Panc1 (cell line): ENCODE measurements at regions not wholly inside any gene's neighbourhood (a gene's known extent, or its start where the extent isn't known, plus 50 kb on each side); places are given as distances from the start of the nearest gene placed in this dataset.
A peak's percentile ranks its signal among the peaks of the same experiment; 100 is the strongest.

Experiments
- ATAC-seq: fragments of 200-7000 bp; cut with Tn5 transposase; 2 replicates; pipeline ENCODE4 v1.9.1; 2020; ENCODE audit warnings: mild to moderate bottlenecking, moderate library complexity
- BruUV-seq: library from RNA; stranded (reverse); fragments of 400-500 nt; replicated peaks from 2 replicates; lab custom pipeline; 2021; lab: Mats Ljungman, UMichigan
- CTCF ChIA-PET: fragments of 300-600 bp; sonication (Branson Sonifier 250); formaldehyde crosslinking; loops from one replicate; lab custom pipeline; 2022; ENCODE audit warnings: antibody characterized with exemption; lab: Charles Lee
- POLR2A ChIA-PET: fragments of 300-600 bp; sonication (Branson Sonifier 250); formaldehyde crosslinking; loops from one replicate; lab custom pipeline; 2022; ENCODE audit warnings: antibody characterized with exemption; lab: Charles Lee
- DNase-seq: peaks from one replicate; pipeline ENCODE4 v3.0.0-alpha.2; 2010; ENCODE audit warnings: low read depth, low spot score
- H3K27ac ChIP-seq: 2 replicates; pipeline ENCODE4 v1.5.1; 2011; ENCODE audit warnings: mild to moderate bottlenecking, low read length, inconsistent platforms
- H3K27me3 ChIP-seq: fragments of 200-500 bp; sonication (Bioruptor generic); 2 replicates; pipeline ENCODE4 v1.6.0; 2014; ENCODE audit warnings: low read length, inconsistent platforms; ENCODE audit not compliant: control insufficient read depth, insufficient read depth
- H3K36me3 ChIP-seq: fragments of 200-500 bp; sonication (Bioruptor generic); 2 replicates; pipeline ENCODE4 v1.5.1; 2014; ENCODE audit warnings: inconsistent platforms, mild to moderate bottlenecking, low read length, moderate library complexity; ENCODE audit not compliant: control insufficient read depth, insufficient read depth
- H3K4me1 ChIP-seq: 2 replicates; pipeline ENCODE4 v1.5.1; 2011; ENCODE audit warnings: inconsistent platforms, mild to moderate bottlenecking, low read length, moderate library complexity; ENCODE audit not compliant: control insufficient read depth, insufficient read depth
- H3K4me3 ChIP-seq, 2 experiments: 2 replicates each; pipeline ENCODE4 v1.5.1; 2011 to 2012; ENCODE audit warnings: low read depth in 2 of 2, low read length in 2 of 2, mild to moderate bottlenecking in 2 of 2, inconsistent platforms in 1 of 2, moderate library complexity in 1 of 2
- H3K9me3 ChIP-seq: fragments of 200-500 bp; sonication (Bioruptor generic); 2 replicates; pipeline ENCODE4 v1.5.1; 2014; ENCODE audit warnings: low read depth, mild to moderate bottlenecking, inconsistent platforms, low read length, moderate library complexity; ENCODE audit not compliant: control insufficient read depth, insufficient read depth
- POLR2AphosphoS5 ChIP-seq: IDR thresholded peaks from 2 replicates; pipeline ENCODE4 v1.6.1; 2012; ENCODE audit warnings: mild to moderate bottlenecking, low read depth, low read length, moderate library complexity
- SIN3A ChIP-seq: IDR thresholded peaks from 2 replicates; pipeline ENCODE4 v1.6.1; 2012; ENCODE audit warnings: low read depth, mild to moderate bottlenecking, low read length, moderate library complexity, borderline replicate concordance; ENCODE audit not compliant: insufficient read depth
- TCF7L2 ChIP-seq: IDR thresholded peaks from 2 replicates; pipeline ENCODE4 v1.6.1; 2011; ENCODE audit warnings: mild to moderate bottlenecking, low read depth, low read length, inconsistent platforms
- in situ Hi-C: cut with HindIII; loops from 2 replicates; pipeline ENCODE4 v1.10.0; 2016; ENCODE audit warnings: low sequenced_read_pairs, low pct_unique_long_range_greater_than_20kb
- intact Hi-C: fragments of 100-400 bp; cut with micrococcal nuclease; formaldehyde crosslinking; loops from one replicate; pipeline ENCODE4 v1.10.0; 2022; ENCODE audit not compliant: unreplicated experiment
- TF ChIP-seq, protein P1 (sequence below), 2 experiments: IDR thresholded peaks; 2 replicates each; pipeline ENCODE4 v1.6.1; 2011 to 2012; ENCODE audit warnings: low read depth in 2 of 2, control low read depth in 1 of 2, low read length in 1 of 2, mild to moderate bottlenecking in 1 of 2, moderate library complexity in 1 of 2; ENCODE audit not compliant: insufficient read depth in 1 of 2
- TF ChIP-seq, protein P2 (sequence below): fragments of 450-650 bp; IDR thresholded peaks from 2 replicates; pipeline ENCODE4 v1.5.1; 2017; ENCODE audit warnings: mild to moderate bottlenecking

DNA sequence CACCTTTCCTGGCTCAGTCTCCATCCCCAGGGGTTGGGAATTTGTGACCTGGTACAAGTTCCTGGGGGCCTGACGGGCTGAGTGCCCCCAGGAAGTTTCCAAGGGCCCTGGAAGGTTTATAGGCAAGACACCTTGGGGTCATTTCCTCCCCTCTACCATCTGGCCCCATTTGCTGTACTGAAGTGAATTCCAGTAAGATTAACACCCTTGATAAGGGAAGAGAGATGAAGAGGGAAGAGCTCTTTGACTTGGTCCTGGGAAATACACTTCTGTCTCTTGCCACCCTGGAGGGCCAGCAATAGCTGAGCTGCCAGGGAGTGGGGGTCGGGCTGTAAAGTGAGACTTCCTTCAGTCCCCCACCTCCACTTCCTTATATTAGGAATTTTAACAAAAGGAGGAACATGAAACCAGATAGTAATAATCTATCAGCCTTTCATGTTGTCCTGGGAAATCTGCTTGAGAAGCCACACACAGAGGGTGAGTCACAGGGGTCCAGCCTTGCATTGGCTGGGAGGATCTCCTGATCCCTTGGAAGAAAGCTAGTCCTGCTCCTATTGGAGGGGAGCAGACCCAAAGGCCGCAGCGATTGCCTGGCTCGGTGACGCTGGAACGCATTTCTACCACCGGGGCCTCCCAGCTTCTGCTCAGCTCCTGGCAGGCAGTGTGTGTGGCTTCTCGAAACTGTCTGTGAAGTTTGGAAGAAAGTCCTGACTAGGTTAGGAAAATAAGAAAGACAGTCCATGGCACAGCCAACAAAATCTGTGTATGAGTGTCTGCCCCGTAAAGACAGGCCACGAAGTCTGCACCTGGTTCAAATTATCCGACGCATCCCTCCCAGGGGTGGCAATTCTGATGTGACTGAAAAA, 87.3 kb downstream of the ACAA2 start:
- in situ Hi-C loops (no loop called here), intact Hi-C loops (no loop called here)
- BruUV-seq, result no TSS peak

DNA sequence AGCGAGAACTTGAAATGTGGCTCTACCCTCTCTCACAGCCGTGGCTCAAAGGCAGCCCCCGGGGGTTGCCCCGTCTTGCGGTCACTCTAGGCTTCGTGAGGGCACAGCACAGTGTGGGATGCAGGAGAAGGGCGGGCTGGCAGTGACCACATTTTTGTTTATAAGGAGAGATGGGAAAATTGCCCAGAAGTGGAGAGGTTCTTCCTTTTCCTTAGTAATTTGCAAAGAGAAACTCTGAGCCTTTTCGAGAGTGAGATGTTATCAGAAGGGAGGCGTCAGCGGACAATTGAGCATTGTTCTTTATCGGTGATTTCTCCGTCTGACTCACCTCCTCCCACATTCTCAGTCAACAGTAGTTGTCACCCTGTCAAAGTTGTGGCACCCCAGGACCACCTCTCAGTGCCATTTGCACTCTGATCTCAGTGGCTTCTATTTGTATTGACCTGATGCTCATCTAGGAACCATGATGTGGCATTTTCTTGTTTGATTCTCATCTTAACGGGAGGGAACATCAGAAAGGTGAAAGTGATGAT, 89.6 kb downstream of the ACAA2 start:
- Histone ChIP-seq H3K9me3 (no peaks in the 10 kb centered on the region), H3K4me3 (peak overlapping the region in 1 of 2 experiments; percentile 37; a peak in 2 of 4 replicates), H3K27me3 (no peaks in the 10 kb centered on the region), H3K36me3 (no peaks in the 10 kb centered on the region), H3K27ac (peak overlapping the region; percentile 61), H3K4me1 (peaks cover 16% of the 10 kb centered on the region)
- TF ChIP-seq SIN3A, result no peak
- TF ChIP-seq, protein P1, sequence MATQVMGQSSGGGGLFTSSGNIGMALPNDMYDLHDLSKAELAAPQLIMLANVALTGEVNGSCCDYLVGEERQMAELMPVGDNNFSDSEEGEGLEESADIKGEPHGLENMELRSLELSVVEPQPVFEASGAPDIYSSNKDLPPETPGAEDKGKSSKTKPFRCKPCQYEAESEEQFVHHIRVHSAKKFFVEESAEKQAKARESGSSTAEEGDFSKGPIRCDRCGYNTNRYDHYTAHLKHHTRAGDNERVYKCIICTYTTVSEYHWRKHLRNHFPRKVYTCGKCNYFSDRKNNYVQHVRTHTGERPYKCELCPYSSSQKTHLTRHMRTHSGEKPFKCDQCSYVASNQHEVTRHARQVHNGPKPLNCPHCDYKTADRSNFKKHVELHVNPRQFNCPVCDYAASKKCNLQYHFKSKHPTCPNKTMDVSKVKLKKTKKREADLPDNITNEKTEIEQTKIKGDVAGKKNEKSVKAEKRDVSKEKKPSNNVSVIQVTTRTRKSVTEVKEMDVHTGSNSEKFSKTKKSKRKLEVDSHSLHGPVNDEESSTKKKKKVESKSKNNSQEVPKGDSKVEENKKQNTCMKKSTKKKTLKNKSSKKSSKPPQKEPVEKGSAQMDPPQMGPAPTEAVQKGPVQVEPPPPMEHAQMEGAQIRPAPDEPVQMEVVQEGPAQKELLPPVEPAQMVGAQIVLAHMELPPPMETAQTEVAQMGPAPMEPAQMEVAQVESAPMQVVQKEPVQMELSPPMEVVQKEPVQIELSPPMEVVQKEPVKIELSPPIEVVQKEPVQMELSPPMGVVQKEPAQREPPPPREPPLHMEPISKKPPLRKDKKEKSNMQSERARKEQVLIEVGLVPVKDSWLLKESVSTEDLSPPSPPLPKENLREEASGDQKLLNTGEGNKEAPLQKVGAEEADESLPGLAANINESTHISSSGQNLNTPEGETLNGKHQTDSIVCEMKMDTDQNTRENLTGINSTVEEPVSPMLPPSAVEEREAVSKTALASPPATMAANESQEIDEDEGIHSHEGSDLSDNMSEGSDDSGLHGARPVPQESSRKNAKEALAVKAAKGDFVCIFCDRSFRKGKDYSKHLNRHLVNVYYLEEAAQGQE (IDR thresholded peaks at IDR 0.05; ENCODE audit: insufficient read depth in 1 of 2, low read depth in 2 of 2, low read length in 1 of 2), result no peak
- TF ChIP-seq, protein P2, sequence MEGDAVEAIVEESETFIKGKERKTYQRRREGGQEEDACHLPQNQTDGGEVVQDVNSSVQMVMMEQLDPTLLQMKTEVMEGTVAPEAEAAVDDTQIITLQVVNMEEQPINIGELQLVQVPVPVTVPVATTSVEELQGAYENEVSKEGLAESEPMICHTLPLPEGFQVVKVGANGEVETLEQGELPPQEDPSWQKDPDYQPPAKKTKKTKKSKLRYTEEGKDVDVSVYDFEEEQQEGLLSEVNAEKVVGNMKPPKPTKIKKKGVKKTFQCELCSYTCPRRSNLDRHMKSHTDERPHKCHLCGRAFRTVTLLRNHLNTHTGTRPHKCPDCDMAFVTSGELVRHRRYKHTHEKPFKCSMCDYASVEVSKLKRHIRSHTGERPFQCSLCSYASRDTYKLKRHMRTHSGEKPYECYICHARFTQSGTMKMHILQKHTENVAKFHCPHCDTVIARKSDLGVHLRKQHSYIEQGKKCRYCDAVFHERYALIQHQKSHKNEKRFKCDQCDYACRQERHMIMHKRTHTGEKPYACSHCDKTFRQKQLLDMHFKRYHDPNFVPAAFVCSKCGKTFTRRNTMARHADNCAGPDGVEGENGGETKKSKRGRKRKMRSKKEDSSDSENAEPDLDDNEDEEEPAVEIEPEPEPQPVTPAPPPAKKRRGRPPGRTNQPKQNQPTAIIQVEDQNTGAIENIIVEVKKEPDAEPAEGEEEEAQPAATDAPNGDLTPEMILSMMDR, result no peak
- no peak for TF ChIP-seq TCF7L2
- TF ChIP-seq POLR2AphosphoS5, result no peak
- BruUV-seq, result no TSS peak
- ATAC-seq, result peak; percentile 93
- intact Hi-C loops, result no loop called here
- in situ Hi-C loops, result no loop called here
- POLR2A ChIA-PET, result no interaction called here
- CTCF ChIA-PET, result no interaction called here
- peak; percentile 28 for DNase-seq

More for the DNA sequence above, 87.3 kb downstream of the ACAA2 start:
- ATAC-seq, result no peak
- no peaks in the 10 kb centered on the region for H3K27me3 ChIP-seq
- DNase-seq, result no peak
- H3K4me3 ChIP-seq, result no peak overlapping the region
- CTCF ChIA-PET, result no interaction called here
- no peaks in the 10 kb centered on the region for H3K36me3 ChIP-seq
- peak overlapping the region; percentile 39; the same call in 1 of the 2 replicates for H3K27ac ChIP-seq
- H3K4me1 ChIP-seq, result peaks cover 16% of the 10 kb centered on the region
- POLR2A ChIA-PET, result no interaction called here
- TF ChIP-seq, protein P2, result no peak
- TF ChIP-seq, protein P1 (IDR thresholded peaks at IDR 0.05; ENCODE audit: insufficient read depth in 1 of 2, low read depth in 2 of 2, low read length in 1 of 2), result no peak
- TF ChIP-seq POLR2AphosphoS5 (no peak), TCF7L2 (no peak), SIN3A (no peak)
- H3K9me3 ChIP-seq, result no peaks in the 10 kb centered on the region
